ENCODE measurements at regions not wholly inside any gene's neighbourhood (a gene's known extent, or its start where the extent isn't known, plus 50 kb on each side); places are given as distances from the start of the nearest gene placed in this dataset. TPM values are rescaled to one million over a fixed set of nuclear protein-coding genes. Genes with fewer than 3 reads are reported as not detected.

Small RNAs in the stretch of these regions (small RNA-seq; reads per million reads assigned to genes)
- gene RNU6-1270P (ENCODE audit: insufficient read depth) = not detected

All from neuronal stem cell (in vitro differentiated cells).